ENCODE measurements at regions not wholly inside any gene's neighbourhood (a gene's known extent, or its start where the extent isn't known, plus 50 kb on each side); places are given as distances from the start of the nearest gene placed in this dataset.

GRCh38 chr14:97813556-97813955 is 1016.4 kb downstream of the VRK1 start:
- intact Hi-C loops (cut with DNase I): no loop called here
- DNase-seq (no peak), ATAC-seq (no peak)
- no peak overlapping the region for H3K27ac ChIP-seq (ENCODE audit: low read length)
- no peaks in the 10 kb centered on the region for H3K27me3 ChIP-seq (ENCODE audit: control insufficient read depth, insufficient read depth)
- no peaks in the 10 kb centered on the region for H3K4me1 ChIP-seq (ENCODE audit: control insufficient read depth, insufficient read depth, low read length)
- H3K4me3 ChIP-seq (ENCODE audit: low read length): no peak overlapping the region
- H3K9me3 ChIP-seq (ENCODE audit: control insufficient read depth, low read length): no peaks in the 10 kb centered on the region
- WGBS: 95% methylated on average over 5 of the region's 5 CpGs

GRCh38 chr14:97820781-97821180 is 1023.6 kb downstream of the VRK1 start:
- WGBS: 55% methylated on average over 2 of the region's 2 CpGs

GRCh38 chr14:97824218-97824617 is 1027.0 kb downstream of the VRK1 start:
- intact Hi-C loops (cut with DNase I): no loop called here

More at GRCh38 chr14:97820781-97821180, 1023.6 kb downstream of the VRK1 start:
- no peak for DNase-seq
- Histone ChIP-seq H3K27ac (ENCODE audit: low read length) (no peak overlapping the region), H3K9me3 (ENCODE audit: control insufficient read depth, low read length) (no peaks in the 10 kb centered on the region), H3K4me1 (ENCODE audit: control insufficient read depth, insufficient read depth, low read length) (no peaks in the 10 kb centered on the region), H3K4me3 (ENCODE audit: low read length) (no peak overlapping the region), H3K27me3 (ENCODE audit: control insufficient read depth, insufficient read depth) (no peaks in the 10 kb centered on the region)
- no peak for ATAC-seq
- intact Hi-C loops (cut with DNase I): no loop called here

GRCh38 chr14:97827746-97828145 is 1030.6 kb downstream of the VRK1 start:
- Histone ChIP-seq H3K4me1 (ENCODE audit: control insufficient read depth, insufficient read depth, low read length) (no peaks in the 10 kb centered on the region), H3K27me3 (ENCODE audit: control insufficient read depth, insufficient read depth) (no peaks in the 10 kb centered on the region), H3K27ac (ENCODE audit: low read length) (no peak overlapping the region), H3K4me3 (ENCODE audit: low read length) (no peak overlapping the region), H3K9me3 (ENCODE audit: control insufficient read depth, low read length) (no peaks in the 10 kb centered on the region)
- DNase-seq (no peak), ATAC-seq (no peak)
- intact Hi-C loops (cut with DNase I): no loop called here
- WGBS: 69% methylated on average over 3 of the region's 3 CpGs

More at GRCh38 chr14:97824218-97824617, 1027.0 kb downstream of the VRK1 start:
- no peaks in the 10 kb centered on the region for H3K9me3 ChIP-seq (ENCODE audit: control insufficient read depth, low read length)
- 0% methylated on average over 1 of the region's 1 CpG for WGBS
- no peaks in the 10 kb centered on the region for H3K27me3 ChIP-seq (ENCODE audit: control insufficient read depth, insufficient read depth)
- DNase-seq: no peak
- H3K4me3 ChIP-seq (ENCODE audit: low read length): no peak overlapping the region
- no peaks in the 10 kb centered on the region for H3K4me1 ChIP-seq (ENCODE audit: control insufficient read depth, insufficient read depth, low read length)
- no peak overlapping the region for H3K27ac ChIP-seq (ENCODE audit: low read length)
- ATAC-seq: no peak

- DNase-seq (no peak), ATAC-seq (no peak)
- Histone ChIP-seq H3K27ac (ENCODE audit: low read length) (no peak overlapping the region), H3K4me1 (ENCODE audit: control insufficient read depth, insufficient read depth, low read length) (no peaks in the 10 kb centered on the region), H3K4me3 (ENCODE audit: low read length) (no peak overlapping the region), H3K9me3 (ENCODE audit: control insufficient read depth, low read length) (no peaks in the 10 kb centered on the region), H3K27me3 (ENCODE audit: control insufficient read depth, insufficient read depth) (no peaks in the 10 kb centered on the region)
- intact Hi-C loops (cut with DNase I): no loop called here
- 51% methylated on average over 11 of the region's 11 CpGs for WGBS
Measured at GRCh38 chr14:97832776-97833175, 1035.6 kb downstream of the VRK1 start.

- Histone ChIP-seq H3K4me1 (ENCODE audit: control insufficient read depth, insufficient read depth, low read length) (no peaks in the 10 kb centered on the region), H3K27me3 (ENCODE audit: control insufficient read depth, insufficient read depth) (no peaks in the 10 kb centered on the region), H3K9me3 (ENCODE audit: control insufficient read depth, low read length) (no peaks in the 10 kb centered on the region), H3K4me3 (ENCODE audit: low read length) (no peak overlapping the region), H3K27ac (ENCODE audit: low read length) (no peak overlapping the region)
- ATAC-seq: no peak
- DNase-seq: no peak
- 72% methylated on average over 11 of the region's 11 CpGs for WGBS
- intact Hi-C loops (cut with DNase I): no loop called here
Measured at GRCh38 chr14:97838986-97839385, 1041.8 kb downstream of the VRK1 start.

- Histone ChIP-seq H3K27ac (ENCODE audit: low read length) (no peak overlapping the region), H3K27me3 (ENCODE audit: control insufficient read depth, insufficient read depth) (no peaks in the 10 kb centered on the region), H3K4me1 (ENCODE audit: control insufficient read depth, insufficient read depth, low read length) (no peaks in the 10 kb centered on the region), H3K4me3 (ENCODE audit: low read length) (no peak overlapping the region), H3K9me3 (ENCODE audit: control insufficient read depth, low read length) (no peaks in the 10 kb centered on the region)
- 56% methylated on average over 4 of the region's 4 CpGs for WGBS
- no peak for DNase-seq
- intact Hi-C loops (cut with DNase I): no loop called here
- no peak for ATAC-seq
Measured at GRCh38 chr14:97840159-97840558, 1043.0 kb downstream of the VRK1 start.

- no peaks in the 10 kb centered on the region for H3K27me3 ChIP-seq (ENCODE audit: control insufficient read depth, insufficient read depth)
- no peak for ATAC-seq
- intact Hi-C loops (cut with DNase I): no loop called here
- H3K27ac ChIP-seq (ENCODE audit: low read length): no peak overlapping the region
- 69% methylated on average over 5 of the region's 5 CpGs for WGBS
- no peaks in the 10 kb centered on the region for H3K4me1 ChIP-seq (ENCODE audit: control insufficient read depth, insufficient read depth, low read length)
- no peak overlapping the region for H3K4me3 ChIP-seq (ENCODE audit: low read length)
- H3K9me3 ChIP-seq (ENCODE audit: control insufficient read depth, low read length): no peaks in the 10 kb centered on the region
- no peak for DNase-seq
Measured at GRCh38 chr14:97841762-97842161, 1044.6 kb downstream of the VRK1 start.

- Histone ChIP-seq H3K27ac (ENCODE audit: low read length) (no peak overlapping the region), H3K27me3 (ENCODE audit: control insufficient read depth, insufficient read depth) (no peaks in the 10 kb centered on the region), H3K4me3 (ENCODE audit: low read length) (no peak overlapping the region), H3K4me1 (ENCODE audit: control insufficient read depth, insufficient read depth, low read length) (no peaks in the 10 kb centered on the region), H3K9me3 (ENCODE audit: control insufficient read depth, low read length) (no peaks in the 10 kb centered on the region)
- no peak for ATAC-seq
- DNase-seq: no peak
- WGBS: 79% methylated on average over 5 of the region's 5 CpGs
- intact Hi-C loops (cut with DNase I): no loop called here
Measured at GRCh38 chr14:97843066-97843465, 1045.9 kb downstream of the VRK1 start.

- no peak overlapping the region for H3K27ac ChIP-seq (ENCODE audit: low read length)
- H3K4me1 ChIP-seq (ENCODE audit: control insufficient read depth, insufficient read depth, low read length): no peaks in the 10 kb centered on the region
- intact Hi-C loops (cut with DNase I): no loop called here
- no peaks in the 10 kb centered on the region for H3K27me3 ChIP-seq (ENCODE audit: control insufficient read depth, insufficient read depth)
- no peaks in the 10 kb centered on the region for H3K9me3 ChIP-seq (ENCODE audit: control insufficient read depth, low read length)
- 85% methylated on average over 2 of the region's 2 CpGs for WGBS
- DNase-seq: no peak
- no peak overlapping the region for H3K4me3 ChIP-seq (ENCODE audit: low read length)
- ATAC-seq: no peak
Measured at GRCh38 chr14:97844042-97844441, 1046.9 kb downstream of the VRK1 start.

- H3K27ac ChIP-seq (ENCODE audit: low read length): no peak overlapping the region
- 89% methylated on average over 1 of the region's 1 CpG for WGBS
- no peaks in the 10 kb centered on the region for H3K9me3 ChIP-seq (ENCODE audit: control insufficient read depth, low read length)
- no peaks in the 10 kb centered on the region for H3K27me3 ChIP-seq (ENCODE audit: control insufficient read depth, insufficient read depth)
- ATAC-seq: no peak
- no peak overlapping the region for H3K4me3 ChIP-seq (ENCODE audit: low read length)
- DNase-seq: no peak
- H3K4me1 ChIP-seq (ENCODE audit: control insufficient read depth, insufficient read depth, low read length): no peaks in the 10 kb centered on the region
- intact Hi-C loops (cut with DNase I): no loop called here
Measured at GRCh38 chr14:97846156-97846555, 1049.0 kb downstream of the VRK1 start.

- intact Hi-C loops (cut with DNase I): no loop called here
- no peak for ATAC-seq
Measured at GRCh38 chr14:97848317-97848980, 1051.3 kb downstream of the VRK1 start.

More at GRCh38 chr14:97848317-97848980, 1051.3 kb downstream of the VRK1 start:
- no peaks in the 10 kb centered on the region for H3K4me1 ChIP-seq (ENCODE audit: control insufficient read depth, insufficient read depth, low read length)
- no peaks in the 10 kb centered on the region for H3K9me3 ChIP-seq (ENCODE audit: control insufficient read depth, low read length)
- H3K27me3 ChIP-seq (ENCODE audit: control insufficient read depth, insufficient read depth): no peaks in the 10 kb centered on the region
- no peak overlapping the region for H3K4me3 ChIP-seq (ENCODE audit: low read length)
- DNase-seq: no peak
- no peak overlapping the region for H3K27ac ChIP-seq (ENCODE audit: low read length)
- 44% methylated on average over 13 of the region's 13 CpGs for WGBS
